SK-N-SH treated with all-trans-retinoic acid at 6 μM for 48 hours (cell line): ENCODE measurements at regions not wholly inside any gene's neighbourhood (a gene's known extent, or its start where the extent isn't known, plus 50 kb on each side); places are given as distances from the start of the nearest gene placed in this dataset.

ENCODE experiments used
- ATAC-seq: fragments of 200-7000 bp; cut with Tn5 transposase; 3 replicates; pipeline ENCODE4 v1.9.1; 2020; ENCODE audit warnings: mild to moderate bottlenecking, moderate library complexity
- ARNTL ChIP-seq: fragments of 450-650 bp; formaldehyde crosslinking; IDR thresholded peaks from 2 replicates; pipeline ENCODE4 v1.5.0; 2020; ENCODE audit warnings: low read depth, mild to moderate bottlenecking, moderate library complexity, borderline replicate concordance
- BACH2 ChIP-seq: fragments of 250-450 bp; sonication (Bioruptor Pico); IDR thresholded peaks from 2 replicates; pipeline ENCODE4 v1.9.0; 2021; ENCODE audit warnings: mild to moderate bottlenecking, borderline replicate concordance
- CSDC2 ChIP-seq: fragments of 250-450 bp; sonication (Bioruptor Pico); IDR thresholded peaks from 2 replicates; pipeline ENCODE4 v1.5.0; 2020; ENCODE audit warnings: mild to moderate bottlenecking, moderate library complexity
- ESRRG ChIP-seq: fragments of 250-450 bp; sonication (Bioruptor Pico); IDR thresholded peaks from 2 replicates; pipeline ENCODE4 v1.6.1; 2021; ENCODE audit warnings: mild to moderate bottlenecking
- GLIS3 ChIP-seq: fragments of 250-450 bp; sonication (Bioruptor Pico); IDR thresholded peaks from 2 replicates; pipeline ENCODE4 v1.5.0; 2020; ENCODE audit warnings: mild to moderate bottlenecking, moderate library complexity
- ISL1 ChIP-seq: fragments of 250-450 bp; sonication (Bioruptor Pico); IDR thresholded peaks from 2 replicates; pipeline ENCODE4 v2.1.2; 2022; ENCODE audit warnings: mild to moderate bottlenecking, moderate library complexity
- OSR1 ChIP-seq: fragments of 250-450 bp; sonication (Bioruptor Pico); IDR thresholded peaks from 2 replicates; pipeline ENCODE4 v1.8.0; 2022; ENCODE audit warnings: moderate library complexity, mild to moderate bottlenecking, inconsistent platforms
- PPARA ChIP-seq: fragments of 250-450 bp; sonication (Bioruptor Pico); IDR thresholded peaks from 2 replicates; pipeline ENCODE4 v1.5.0; 2020; ENCODE audit warnings: mild to moderate bottlenecking, borderline replicate concordance
- SNAI2 ChIP-seq: fragments of 250-450 bp; sonication (Bioruptor Pico); IDR thresholded peaks from 2 replicates; pipeline ENCODE4 v1.5.0; 2020; ENCODE audit warnings: mild to moderate bottlenecking, moderate library complexity
- TCF4 ChIP-seq: fragments of 250-450 bp; sonication (Bioruptor Pico); IDR thresholded peaks from 2 replicates; pipeline ENCODE4 v1.8.0; 2021; ENCODE audit warnings: mild to moderate bottlenecking, moderate library complexity, borderline replicate concordance
- TOX ChIP-seq: fragments of 250-450 bp; sonication (Bioruptor Pico); IDR thresholded peaks from 2 replicates; pipeline ENCODE4 v1.8.0; 2021; ENCODE audit warnings: mild to moderate bottlenecking, moderate library complexity, borderline replicate concordance
- ZC3H10 ChIP-seq: fragments of 250-450 bp; sonication (Bioruptor Pico); IDR thresholded peaks from 2 replicates; pipeline ENCODE4 v1.5.1; 2021; ENCODE audit warnings: mild to moderate bottlenecking, moderate library complexity
- ZFP3 ChIP-seq: fragments of 250-450 bp; sonication (Bioruptor Pico); IDR thresholded peaks from 2 replicates; pipeline ENCODE4 v1.5.0; 2020; ENCODE audit warnings: mild to moderate bottlenecking, moderate library complexity
- ZFP30 ChIP-seq: fragments of 450-650 bp; formaldehyde crosslinking; IDR thresholded peaks from 2 replicates; pipeline ENCODE4 v1.5.0; 2022; ENCODE audit warnings: mild to moderate bottlenecking, moderate library complexity
- ZNF565 ChIP-seq: fragments of 450-650 bp; formaldehyde crosslinking; conservative IDR thresholded peaks from 2 replicates; pipeline ENCODE4 v1.5.0; 2020; ENCODE audit warnings: low read depth, mild to moderate bottlenecking, moderate library complexity
- ZNF8 ChIP-seq: fragments of 450-650 bp; formaldehyde crosslinking; IDR thresholded peaks from 2 replicates; pipeline ENCODE4 v1.5.0; 2020; ENCODE audit warnings: mild to moderate bottlenecking, moderate library complexity
- TF ChIP-seq, protein P1 (sequence below): fragments of 250-450 bp; sonication (Bioruptor Pico); IDR thresholded peaks from 2 replicates; pipeline ENCODE4 v1.5.0; 2020; ENCODE audit warnings: mild to moderate bottlenecking, moderate library complexity
- TF ChIP-seq, protein P2 (sequence below): fragments of 250-450 bp; sonication (Bioruptor Pico); IDR thresholded peaks from 2 replicates; pipeline ENCODE4 v1.5.1; 2020; ENCODE audit warnings: low read depth, mild to moderate bottlenecking, moderate library complexity
- TF ChIP-seq, protein P3 (sequence below): fragments of 250-450 bp; sonication (Bioruptor Pico); IDR thresholded peaks from 2 replicates; pipeline ENCODE4 v1.8.0; 2021; ENCODE audit warnings: low read depth, mild to moderate bottlenecking, moderate library complexity, borderline replicate concordance
- TF ChIP-seq, protein P4 (sequence below): fragments of 250-450 bp; sonication (Bioruptor Pico); IDR thresholded peaks from 2 replicates; pipeline ENCODE4 v1.8.0; 2020; ENCODE audit warnings: mild to moderate bottlenecking, moderate library complexity, borderline replicate concordance
- TF ChIP-seq, protein P5 (sequence below): fragments of 250-450 bp; sonication (Bioruptor Pico); IDR thresholded peaks from 2 replicates; pipeline ENCODE4 v1.5.1; 2021; ENCODE audit warnings: mild to moderate bottlenecking, moderate library complexity

DNA sequence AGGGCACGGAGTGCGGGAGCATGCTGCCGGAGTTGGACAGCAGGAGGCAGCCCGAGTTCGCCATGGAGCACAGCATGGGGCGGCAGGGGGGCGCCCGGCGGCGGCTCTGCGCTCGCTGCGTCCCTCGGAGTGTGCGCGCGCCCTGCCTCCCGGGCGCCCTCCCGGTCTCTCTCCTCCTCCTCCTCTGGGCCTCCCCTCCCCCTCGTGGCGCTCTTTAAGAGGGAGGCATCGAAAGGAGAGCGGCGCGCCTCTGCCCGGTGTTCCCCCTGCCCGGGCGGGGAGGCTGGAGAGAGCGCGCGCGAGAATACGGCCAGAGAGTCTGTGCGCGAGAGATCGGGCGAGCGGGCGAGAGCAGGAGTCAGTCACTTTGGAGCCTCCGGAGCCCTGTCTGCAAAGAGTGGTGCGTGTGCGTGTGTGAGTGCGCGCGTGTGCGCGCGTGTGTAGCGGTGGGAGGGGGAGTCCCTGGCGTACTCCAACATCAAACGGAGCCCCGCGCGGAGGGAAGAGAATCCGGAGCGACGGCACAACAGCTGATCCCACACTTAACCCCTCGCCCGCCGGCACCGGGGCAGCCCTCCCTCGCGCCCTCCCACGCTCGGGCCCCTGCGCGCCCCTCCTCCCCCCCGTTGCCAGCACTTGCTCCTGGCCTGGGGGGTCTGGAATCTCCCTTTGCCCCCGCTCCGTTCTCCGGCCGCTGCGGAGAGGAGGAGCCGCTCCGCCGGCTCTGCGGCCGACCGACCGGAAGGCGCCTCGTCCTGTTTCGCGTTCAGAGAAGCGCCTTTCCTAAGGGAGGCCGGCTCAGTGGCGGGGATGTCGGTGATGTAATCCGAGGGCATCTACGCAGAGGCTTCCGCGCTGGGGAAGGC, 108.9 kb downstream of the ENGASE start:
- TF ChIP-seq BACH2 (CRISPR knock-in tag), result no peak
- no peak for TF ChIP-seq OSR1
- TF ChIP-seq ESRRG (CRISPR knock-in tag), result no peak
- TF ChIP-seq, protein P1, sequence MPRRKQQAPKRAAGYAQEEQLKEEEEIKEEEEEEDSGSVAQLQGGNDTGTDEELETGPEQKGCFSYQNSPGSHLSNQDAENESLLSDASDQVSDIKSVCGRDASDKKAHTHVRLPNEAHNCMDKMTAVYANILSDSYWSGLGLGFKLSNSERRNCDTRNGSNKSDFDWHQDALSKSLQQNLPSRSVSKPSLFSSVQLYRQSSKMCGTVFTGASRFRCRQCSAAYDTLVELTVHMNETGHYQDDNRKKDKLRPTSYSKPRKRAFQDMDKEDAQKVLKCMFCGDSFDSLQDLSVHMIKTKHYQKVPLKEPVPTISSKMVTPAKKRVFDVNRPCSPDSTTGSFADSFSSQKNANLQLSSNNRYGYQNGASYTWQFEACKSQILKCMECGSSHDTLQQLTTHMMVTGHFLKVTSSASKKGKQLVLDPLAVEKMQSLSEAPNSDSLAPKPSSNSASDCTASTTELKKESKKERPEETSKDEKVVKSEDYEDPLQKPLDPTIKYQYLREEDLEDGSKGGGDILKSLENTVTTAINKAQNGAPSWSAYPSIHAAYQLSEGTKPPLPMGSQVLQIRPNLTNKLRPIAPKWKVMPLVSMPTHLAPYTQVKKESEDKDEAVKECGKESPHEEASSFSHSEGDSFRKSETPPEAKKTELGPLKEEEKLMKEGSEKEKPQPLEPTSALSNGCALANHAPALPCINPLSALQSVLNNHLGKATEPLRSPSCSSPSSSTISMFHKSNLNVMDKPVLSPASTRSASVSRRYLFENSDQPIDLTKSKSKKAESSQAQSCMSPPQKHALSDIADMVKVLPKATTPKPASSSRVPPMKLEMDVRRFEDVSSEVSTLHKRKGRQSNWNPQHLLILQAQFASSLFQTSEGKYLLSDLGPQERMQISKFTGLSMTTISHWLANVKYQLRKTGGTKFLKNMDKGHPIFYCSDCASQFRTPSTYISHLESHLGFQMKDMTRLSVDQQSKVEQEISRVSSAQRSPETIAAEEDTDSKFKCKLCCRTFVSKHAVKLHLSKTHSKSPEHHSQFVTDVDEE (CRISPR knock-in tag), result no peak
- TF ChIP-seq, protein P2, sequence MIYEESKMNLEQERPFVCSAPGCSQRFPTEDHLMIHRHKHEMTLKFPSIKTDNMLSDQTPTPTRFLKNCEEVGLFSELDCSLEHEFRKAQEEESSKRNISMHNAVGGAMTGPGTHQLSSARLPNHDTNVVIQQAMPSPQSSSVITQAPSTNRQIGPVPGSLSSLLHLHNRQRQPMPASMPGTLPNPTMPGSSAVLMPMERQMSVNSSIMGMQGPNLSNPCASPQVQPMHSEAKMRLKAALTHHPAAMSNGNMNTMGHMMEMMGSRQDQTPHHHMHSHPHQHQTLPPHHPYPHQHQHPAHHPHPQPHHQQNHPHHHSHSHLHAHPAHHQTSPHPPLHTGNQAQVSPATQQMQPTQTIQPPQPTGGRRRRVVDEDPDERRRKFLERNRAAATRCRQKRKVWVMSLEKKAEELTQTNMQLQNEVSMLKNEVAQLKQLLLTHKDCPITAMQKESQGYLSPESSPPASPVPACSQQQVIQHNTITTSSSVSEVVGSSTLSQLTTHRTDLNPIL (CRISPR knock-in tag), result no peak
- TF ChIP-seq, protein P3, sequence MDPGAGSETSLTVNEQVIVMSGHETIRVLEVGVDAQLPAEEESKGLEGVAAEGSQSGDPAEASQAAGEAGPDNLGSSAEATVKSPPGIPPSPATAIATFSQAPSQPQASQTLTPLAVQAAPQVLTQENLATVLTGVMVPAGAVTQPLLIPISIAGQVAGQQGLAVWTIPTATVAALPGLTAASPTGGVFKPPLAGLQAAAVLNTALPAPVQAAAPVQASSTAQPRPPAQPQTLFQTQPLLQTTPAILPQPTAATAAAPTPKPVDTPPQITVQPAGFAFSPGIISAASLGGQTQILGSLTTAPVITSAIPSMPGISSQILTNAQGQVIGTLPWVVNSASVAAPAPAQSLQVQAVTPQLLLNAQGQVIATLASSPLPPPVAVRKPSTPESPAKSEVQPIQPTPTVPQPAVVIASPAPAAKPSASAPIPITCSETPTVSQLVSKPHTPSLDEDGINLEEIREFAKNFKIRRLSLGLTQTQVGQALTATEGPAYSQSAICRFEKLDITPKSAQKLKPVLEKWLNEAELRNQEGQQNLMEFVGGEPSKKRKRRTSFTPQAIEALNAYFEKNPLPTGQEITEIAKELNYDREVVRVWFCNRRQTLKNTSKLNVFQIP (CRISPR knock-in tag), result no peak
- no peak for TF ChIP-seq TOX (CRISPR knock-in tag)
- TF ChIP-seq GLIS3 (CRISPR knock-in tag), result no peak
- TF ChIP-seq ZNF565 (CRISPR knock-in tag), result no peak
- TF ChIP-seq ZFP3, result no peak
- no peak for TF ChIP-seq ZFP30 (CRISPR knock-in tag)
- TF ChIP-seq, protein P4, sequence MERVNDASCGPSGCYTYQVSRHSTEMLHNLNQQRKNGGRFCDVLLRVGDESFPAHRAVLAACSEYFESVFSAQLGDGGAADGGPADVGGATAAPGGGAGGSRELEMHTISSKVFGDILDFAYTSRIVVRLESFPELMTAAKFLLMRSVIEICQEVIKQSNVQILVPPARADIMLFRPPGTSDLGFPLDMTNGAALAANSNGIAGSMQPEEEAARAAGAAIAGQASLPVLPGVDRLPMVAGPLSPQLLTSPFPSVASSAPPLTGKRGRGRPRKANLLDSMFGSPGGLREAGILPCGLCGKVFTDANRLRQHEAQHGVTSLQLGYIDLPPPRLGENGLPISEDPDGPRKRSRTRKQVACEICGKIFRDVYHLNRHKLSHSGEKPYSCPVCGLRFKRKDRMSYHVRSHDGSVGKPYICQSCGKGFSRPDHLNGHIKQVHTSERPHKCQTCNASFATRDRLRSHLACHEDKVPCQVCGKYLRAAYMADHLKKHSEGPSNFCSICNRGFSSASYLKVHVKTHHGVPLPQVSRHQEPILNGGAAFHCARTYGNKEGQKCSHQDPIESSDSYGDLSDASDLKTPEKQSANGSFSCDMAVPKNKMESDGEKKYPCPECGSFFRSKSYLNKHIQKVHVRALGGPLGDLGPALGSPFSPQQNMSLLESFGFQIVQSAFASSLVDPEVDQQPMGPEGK, result no peak
- TF ChIP-seq ZC3H10 (CRISPR knock-in tag), result no peak
- no peak for TF ChIP-seq ARNTL (CRISPR knock-in tag)
- no peak for TF ChIP-seq CSDC2 (CRISPR knock-in tag)
- TF ChIP-seq, protein P5, sequence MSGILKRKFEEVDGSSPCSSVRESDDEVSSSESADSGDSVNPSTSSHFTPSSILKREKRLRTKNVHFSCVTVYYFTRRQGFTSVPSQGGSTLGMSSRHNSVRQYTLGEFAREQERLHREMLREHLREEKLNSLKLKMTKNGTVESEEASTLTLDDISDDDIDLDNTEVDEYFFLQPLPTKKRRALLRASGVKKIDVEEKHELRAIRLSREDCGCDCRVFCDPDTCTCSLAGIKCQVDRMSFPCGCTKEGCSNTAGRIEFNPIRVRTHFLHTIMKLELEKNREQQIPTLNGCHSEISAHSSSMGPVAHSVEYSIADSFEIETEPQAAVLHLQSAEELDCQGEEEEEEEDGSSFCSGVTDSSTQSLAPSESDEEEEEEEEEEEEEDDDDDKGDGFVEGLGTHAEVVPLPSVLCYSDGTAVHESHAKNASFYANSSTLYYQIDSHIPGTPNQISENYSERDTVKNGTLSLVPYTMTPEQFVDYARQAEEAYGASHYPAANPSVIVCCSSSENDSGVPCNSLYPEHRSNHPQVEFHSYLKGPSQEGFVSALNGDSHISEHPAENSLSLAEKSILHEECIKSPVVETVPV (CRISPR knock-in tag), result no peak
- TF ChIP-seq PPARA, result no peak
- ATAC-seq, result peak; percentile 42

DNA sequence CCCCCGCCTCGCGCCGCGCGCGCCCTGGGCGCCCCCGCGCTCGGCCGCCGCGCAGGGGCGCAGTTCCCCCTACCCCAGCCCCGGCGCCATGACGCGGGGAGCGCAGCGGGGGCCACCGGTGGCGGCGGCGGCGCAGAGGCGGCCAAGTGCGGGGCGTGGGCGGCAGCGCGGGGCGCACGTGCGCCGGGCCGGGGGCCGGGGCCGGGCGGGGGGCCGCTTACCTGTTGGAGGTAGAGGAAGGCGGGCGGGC, 108.3 kb downstream of the ENGASE start:
- no peak for ATAC-seq
- TF ChIP-seq TOX (CRISPR knock-in tag), result no peak
- TF ChIP-seq, protein P3 (CRISPR knock-in tag), result no peak
- no peak for TF ChIP-seq CSDC2 (CRISPR knock-in tag)
- TF ChIP-seq ZNF8 (CRISPR knock-in tag), result no peak
- TF ChIP-seq ZFP3, result no peak
- TF ChIP-seq SNAI2 (CRISPR knock-in tag), result no peak
- TF ChIP-seq PPARA, result no peak
- no peak for TF ChIP-seq OSR1
- TF ChIP-seq, protein P1 (CRISPR knock-in tag), result no peak
- no peak for TF ChIP-seq BACH2 (CRISPR knock-in tag)
- no peak for TF ChIP-seq TCF4 (CRISPR knock-in tag)
- no peak for TF ChIP-seq ZNF565 (CRISPR knock-in tag)
- no peak for TF ChIP-seq GLIS3 (CRISPR knock-in tag)
- TF ChIP-seq ESRRG (CRISPR knock-in tag), result no peak
- no peak for TF ChIP-seq ARNTL (CRISPR knock-in tag)
- TF ChIP-seq ZC3H10 (CRISPR knock-in tag), result no peak
- TF ChIP-seq ISL1 (CRISPR knock-in tag), result no peak
